ENCODE measurements at regions not wholly inside any gene's neighbourhood (a gene's known extent, or its start where the extent isn't known, plus 50 kb on each side); places are given as distances from the start of the nearest gene placed in this dataset.

DNA sequence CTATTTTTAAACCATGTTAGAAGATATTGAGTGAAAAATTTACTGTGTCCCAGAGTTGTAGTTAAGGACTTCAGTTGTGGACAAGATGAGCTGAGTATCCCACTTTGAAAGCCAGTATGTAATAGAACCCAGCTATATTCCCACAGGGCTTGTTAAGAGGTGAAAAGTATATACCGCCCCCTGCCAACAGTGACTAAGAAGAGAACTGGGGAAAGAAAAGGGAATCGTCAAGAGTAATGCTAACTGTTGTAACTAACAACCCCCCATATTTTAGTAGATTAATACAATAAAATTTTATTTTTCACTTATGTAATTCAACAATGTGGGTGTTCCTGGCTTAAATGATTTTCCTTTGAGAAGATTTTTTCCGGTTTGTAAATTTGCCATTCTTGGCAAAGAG is 250.4 kb upstream of the GIMD1 start:
- H3K27ac ChIP-seq (ENCODE audit: insufficient read length, low read depth, low read length), result no peak overlapping the region
- no peaks in the 10 kb centered on the region for H3K27me3 Mint-ChIP-seq (ENCODE audit: low read depth)
- H3K9me3 ChIP-seq (ENCODE audit: control insufficient read depth, low read depth, low read length), result no peaks in the 10 kb centered on the region
- no peak overlapping the region for H3K4ac ChIP-seq (ENCODE audit: low read depth, low read length)
- H4K20me1 ChIP-seq (ENCODE audit: control insufficient read depth, insufficient read depth, insufficient read length), result no peaks in the 10 kb centered on the region
- no peaks in the 10 kb centered on the region for H3K36me3 Mint-ChIP-seq (ENCODE audit: insufficient read depth in 1 of 3, low read depth in 3 of 3)
- H3K4me1 Mint-ChIP-seq, result 0 out of 4 replicates have a peak, but pooled peaks cover 0 to 2% of the 10 kb centered on the region in 2 experiments
- H4K5ac ChIP-seq (ENCODE audit: insufficient read length, low read depth, low read length), result no peak overlapping the region
- H3K9me3 Mint-ChIP-seq, result no peaks in the 10 kb centered on the region
- no peak overlapping the region for H3K27ac Mint-ChIP-seq
- no peak overlapping the region for H3K9ac ChIP-seq (ENCODE audit: extremely low read depth, insufficient read length, low read length)
- H2BK5ac ChIP-seq (ENCODE audit: insufficient read length, low read length), result no peak overlapping the region
- no peak overlapping the region for H3K56ac ChIP-seq (ENCODE audit: insufficient read length, low read depth, low read length)
- peak; percentile 60 for TF ChIP-seq CTCF (conservative IDR thresholded peaks at IDR 0.05)
- DNase-seq, result no peak
- H2AFZ ChIP-seq (ENCODE audit: low read length), result no peak overlapping the region
- no peak overlapping the region for H3T11ph ChIP-seq (ENCODE audit: low read length)
- H2BK120ac ChIP-seq (ENCODE audit: low read depth, low read length, poor library complexity, severe bottlenecking), result no peak overlapping the region
- no peak overlapping the region for H3K14ac ChIP-seq (ENCODE audit: insufficient read depth, low read length)
- no CpG with 5 or more reads among the region's 3 CpGs for WGBS (ENCODE audit: extremely low coverage, insufficient read length, low lambda C conversion rate)
- no peaks in the 10 kb centered on the region for H3K79me2 ChIP-seq (ENCODE audit: insufficient read depth, low read length)
- no peaks in the 10 kb centered on the region for H3K27me3 ChIP-seq (ENCODE audit: insufficient read depth, low read length)
- H4K8ac ChIP-seq (replicated peaks; ENCODE audit: insufficient read length, low read depth, low read length), result no peak overlapping the region
- H2AK5ac ChIP-seq (ENCODE audit: insufficient read length, low read length), result no peak overlapping the region
- no peak overlapping the region for H2BK12ac ChIP-seq (ENCODE audit: insufficient read length, low read depth, low read length)
- no peak overlapping the region for H3K4me3 Mint-ChIP-seq
- H3K79me1 ChIP-seq (ENCODE audit: insufficient read depth, low read depth, low read length, poor library complexity, severe bottlenecking), result no peaks in the 10 kb centered on the region
- H2BK15ac ChIP-seq (ENCODE audit: low read depth, low read length), result no peak overlapping the region
- no peak overlapping the region for H3K18ac ChIP-seq (ENCODE audit: insufficient read length, low read depth, low read length)
- H3K23ac ChIP-seq (ENCODE audit: insufficient read length, low read depth, low read length), result no peak overlapping the region
- no peaks in the 10 kb centered on the region; the same call in 1 of the 2 replicates for H3K4me1 ChIP-seq (ENCODE audit: insufficient read depth, low read length)
- no peak overlapping the region for H2BK20ac ChIP-seq (ENCODE audit: low read depth, low read length, poor library complexity, severe bottlenecking)
- H3K23me2 ChIP-seq (ENCODE audit: insufficient read length, low read depth, low read length, poor library complexity, severe bottlenecking), result no peaks in the 10 kb centered on the region
- no peak overlapping the region for H3K4me2 ChIP-seq (ENCODE audit: insufficient read depth, insufficient read length, low read length)
- H4K91ac ChIP-seq (ENCODE audit: insufficient read length, low read depth, low read length), result no peak overlapping the region

Data from H9 (cell line).